HCT116 (cell line): ENCODE measurements at regions not wholly inside any gene's neighbourhood (a gene's known extent, or its start where the extent isn't known, plus 50 kb on each side); places are given as distances from the start of the nearest gene placed in this dataset.

Experiments used
- ATAC-seq: fragments of 200-7000 bp; cut with Tn5 transposase; 2 replicates; pipeline ENCODE4 v1.9.1; 2020; ENCODE audit warnings: mild to moderate bottlenecking, moderate library complexity
- BruUV-seq: library from RNA; stranded (reverse); fragments of 400-500 nt; replicated peaks from 2 replicates; lab custom pipeline; 2021; lab: Mats Ljungman, UMichigan
- CTCF ChIA-PET: fragments of 300-600 bp; sonication (Branson Sonifier 250); formaldehyde crosslinking; loops from one replicate; lab custom pipeline; 2021; ENCODE audit warnings: antibody characterized with exemption; lab: Charles Lee
- POLR2A ChIA-PET: fragments of 300-600, 350-600 bp; sonication (Branson Sonifier 250); formaldehyde crosslinking; loops from one replicate; lab custom pipeline; 2021; ENCODE audit warnings: antibody characterized with exemption; lab: Charles Lee
- RAD21 ChIA-PET, 2 experiments: fragments of 300-600 bp; sonication (Branson Sonifier 250); formaldehyde crosslinking; loops; one replicate each; lab custom pipeline; 2023; ENCODE audit warnings: low total read pairs in 2 of 2; ENCODE audit not compliant: uncharacterized antibody in 2 of 2, unreplicated experiment in 2 of 2, low non-redundant PET in 1 of 2; lab: Charles Lee
- DNase-seq: peaks from one replicate; pipeline ENCODE4 v3.0.0-alpha.2; 2010; ENCODE audit warnings: low read depth, low spot score
- H2AFZ ChIP-seq: fragments of 200-600 bp; shearing (Covaris generic), sonication (generic); 2 replicates; pipeline ENCODE4 v1.6.1; 2017; ENCODE audit warnings: low read depth, mixed run types, mixed read lengths, antibody characterized with exemption, low read length; ENCODE audit not compliant: poor library complexity, severe bottlenecking
- H3K27ac ChIP-seq: 2 replicates; pipeline ENCODE4 v1.5.1; 2012; ENCODE audit warnings: low read depth, low read length
- H3K27me3 ChIP-seq: fragments of 200-600 bp; sonication (generic); 2 replicates; pipeline ENCODE4 v1.6.1; 2016; ENCODE audit warnings: mixed run types, low read length, mixed read lengths; ENCODE audit not compliant: insufficient read depth
- H3K36me3 ChIP-seq, 2 experiments: fragments of 200-500 bp in 1 of 2; fragments of 200-600 bp in 1 of 2; sonication (Bioruptor generic) in 1 of 2; sonication (generic) in 1 of 2; 2 replicates each; pipeline versions ENCODE4 v1.5.1 to v1.6.1; 2014 to 2016; ENCODE audit warnings: low read length in 2 of 2, inconsistent platforms in 1 of 2, mixed read lengths in 1 of 2, mixed run types in 1 of 2; ENCODE audit not compliant: insufficient read depth in 2 of 2, control insufficient read depth in 1 of 2
- H3K4me1 ChIP-seq, 2 experiments: fragments of 200-600 bp in 1 of 2; sonication (generic) in 1 of 2; 2 replicates each; pipeline versions ENCODE4 v1.5.1 to v1.6.1; 2012 to 2017; ENCODE audit warnings: low read length in 2 of 2, inconsistent platforms in 1 of 2, mild to moderate bottlenecking in 1 of 2, mixed read lengths in 1 of 2, mixed run types in 1 of 2, moderate library complexity in 1 of 2; ENCODE audit not compliant: insufficient read depth in 2 of 2, control insufficient read depth in 1 of 2
- H3K4me2 ChIP-seq: fragments of 200-600 bp; sonication (generic); 2 replicates; pipeline ENCODE4 v1.6.1; 2017; ENCODE audit warnings: mixed run types, low read length, mixed read lengths
- H3K4me3 ChIP-seq, 2 experiments: fragments of 200-600 bp in 1 of 2; sonication (generic) in 1 of 2; replicated peaks in 1 of 2; 2 replicates each; pipeline ENCODE4 v1.5.1; 2011 to 2016; ENCODE audit warnings: low read length in 2 of 2, control low read depth in 1 of 2, low read depth in 1 of 2, mild to moderate bottlenecking in 1 of 2, mixed read lengths in 1 of 2, mixed run types in 1 of 2
- H3K79me2 ChIP-seq: fragments of 200-600 bp; sonication (generic); 2 replicates; pipeline ENCODE4 v1.6.1; 2017; ENCODE audit warnings: mild to moderate bottlenecking, mixed run types, low read length, moderate library complexity, mixed read lengths; ENCODE audit not compliant: insufficient read depth
- H3K9ac ChIP-seq: fragments of 200-600 bp; sonication (generic); 2 replicates; pipeline ENCODE4 v1.6.1; 2016; ENCODE audit warnings: low read length, mixed read lengths
- H3K9me2 ChIP-seq: fragments of 200-600 bp; sonication (generic), shearing (Covaris generic); 2 replicates; pipeline ENCODE4 v1.6.1; 2017; ENCODE audit warnings: mixed run types, mild to moderate bottlenecking, moderate library complexity; ENCODE audit not compliant: insufficient read depth
- H3K9me3 ChIP-seq, 2 experiments: fragments of 200-500 bp in 1 of 2; fragments of 200-600 bp in 1 of 2; sonication (Bioruptor generic) in 1 of 2; sonication (generic) in 1 of 2; 2 replicates each; pipeline ENCODE4 v1.6.1; 2014 to 2017; ENCODE audit warnings: low read length in 2 of 2, mixed read lengths in 2 of 2, inconsistent platforms in 1 of 2, low read depth in 1 of 2, mild to moderate bottlenecking in 1 of 2, mixed run types in 1 of 2, moderate library complexity in 1 of 2; ENCODE audit not compliant: control insufficient read depth in 1 of 2, insufficient read depth in 1 of 2
- H4K20me1 ChIP-seq: fragments of 200-600 bp; sonication (generic), shearing (Covaris generic); 2 replicates; pipeline ENCODE4 v1.6.1; 2017; ENCODE audit warnings: mixed run types, mild to moderate bottlenecking, moderate library complexity; ENCODE audit not compliant: insufficient read depth
- CBX3 ChIP-seq: IDR thresholded peaks from 2 replicates; pipeline ENCODE4 v1.6.1; 2012; ENCODE audit warnings: low read depth
- CTCF ChIP-seq, 3 experiments: fragments of 200-600 bp in 1 of 3; sonication (generic) in 1 of 3; IDR thresholded peaks in 2 of 3; conservative IDR thresholded peaks in 1 of 3; 2 replicates each; pipeline ENCODE4 v1.5.1; 2012 to 2017; ENCODE audit warnings: low read depth in 2 of 3, low read length in 2 of 3, antibody characterized with exemption in 1 of 3, borderline replicate concordance in 1 of 3, control low read depth in 1 of 3, mild to moderate bottlenecking in 1 of 3, mixed read lengths in 1 of 3, mixed run types in 1 of 3, moderate library complexity in 1 of 3; ENCODE audit not compliant: insufficient read depth in 1 of 3
- EZH2 ChIP-seq: fragments of 200-600 bp; sonication (generic); IDR thresholded peaks from 2 replicates; pipeline ENCODE4 v1.6.1; 2017; ENCODE audit warnings: antibody characterized with exemption, mixed run types
- RAD21 ChIP-seq: IDR thresholded peaks from 2 replicates; pipeline ENCODE4 v1.6.1; 2012; ENCODE audit warnings: low read depth, mild to moderate bottlenecking
- SIN3A ChIP-seq: IDR thresholded peaks from 2 replicates; pipeline ENCODE4 v1.6.1; 2012; ENCODE audit warnings: low read depth
- SP1 ChIP-seq: IDR thresholded peaks from 2 replicates; pipeline ENCODE4 v1.6.1; 2012; ENCODE audit warnings: low read depth
- ZBTB33 ChIP-seq: IDR thresholded peaks from 2 replicates; pipeline ENCODE4 v1.6.1; 2011; ENCODE audit warnings: mild to moderate bottlenecking, low read length, moderate library complexity; ENCODE audit not compliant: insufficient replicate concordance; ENCODE audit errors: extremely low read depth
- ZFX ChIP-seq: fragments of 450-650 bp; IDR thresholded peaks from 2 replicates; pipeline ENCODE4 v1.6.1; 2017
- ZNF274 ChIP-seq: fragments of 200-500 bp; sonication (Bioruptor generic); IDR thresholded peaks from 2 replicates; pipeline ENCODE4 v1.6.1; 2014; ENCODE audit warnings: mild to moderate bottlenecking, low read depth, low read length, inconsistent platforms
- intact Hi-C: fragments of 100-400 bp; cut with micrococcal nuclease; formaldehyde crosslinking; loops from 2 replicates; pipeline ENCODE4 v1.10.0; 2022

GRCh38 chr5:97737608-97738007 lies 554.6 kb upstream of the RIOK2 start (continued):
- no peak for TF ChIP-seq ZBTB33
- TF ChIP-seq RAD21, result no peak
- TF ChIP-seq CBX3, result no peak
- TF ChIP-seq, all 23 proteins: peak for 0

- DNase-seq, result no peak
- Histone ChIP-seq H3K27me3 (no peaks in the 10 kb centered on the region), H3K27ac (no peak overlapping the region), H3K4me1 (no peaks in the 10 kb centered on the region), H3K36me3 (no peaks in the 10 kb centered on the region), H2AFZ (no peak overlapping the region), H3K79me2 (no peaks in the 10 kb centered on the region), H3K4me2 (no peak overlapping the region), H4K20me1 (no peaks in the 10 kb centered on the region), H3K9ac (no peak overlapping the region), H3K9me3 (no peaks in the 10 kb centered on the region), H3K9me2 (no peaks in the 10 kb centered on the region), H3K4me3 (no peak overlapping the region)
- BruUV-seq, result no TSS peak
- intact Hi-C loops, result no loop called here
- CTCF ChIA-PET, result no interaction called here
- POLR2A ChIA-PET, result no interaction called here
- ATAC-seq, result no peak
- no peak for TF ChIP-seq SIN3A
- RAD21 ChIA-PET, result no interaction called here
These were observed 562.8 kb upstream of the RIOK2 start for GRCh38 chr5:97745817-97746216.

GRCh38 chr5:97750576-97750975 lies 567.5 kb upstream of the RIOK2 start:
- no peak overlapping the region for H2AFZ ChIP-seq
- no peak overlapping the region for H3K4me2 ChIP-seq
- H3K9me2 ChIP-seq, result no peaks in the 10 kb centered on the region
- H3K4me1 ChIP-seq, result no peaks in the 10 kb centered on the region
- H3K27me3 ChIP-seq, result no peaks in the 10 kb centered on the region
- TF ChIP-seq RAD21 (no peak), EZH2 (no peak), CTCF (IDR thresholded peaks at IDR 0.05 in 2 of 3, conservative IDR thresholded peaks at IDR 0.05 in 1 of 3; ENCODE audit: borderline replicate concordance in 1 of 3, insufficient read depth in 1 of 3, low read depth in 2 of 3, low read length in 2 of 3) (no peak), ZNF274 (no peak), ZFX (no peak), SP1 (no peak)
- RAD21 ChIA-PET, result no interaction called here
- H3K79me2 ChIP-seq, result no peaks in the 10 kb centered on the region
- CTCF ChIA-PET, result no interaction called here
- H3K9ac ChIP-seq, result no peak overlapping the region
- ATAC-seq (no peak), DNase-seq (no peak)
- H4K20me1 ChIP-seq, result no peaks in the 10 kb centered on the region
- H3K27ac ChIP-seq, result no peak overlapping the region
- H3K9me3 ChIP-seq, result no peaks in the 10 kb centered on the region
- BruUV-seq, result no TSS peak
- H3K4me3 ChIP-seq, result no peak overlapping the region
- H3K36me3 ChIP-seq, result no peaks in the 10 kb centered on the region
- intact Hi-C loops, result no loop called here
- POLR2A ChIA-PET, result no interaction called here
